CD8-positive, alpha-beta memory T cell (primary cell): ENCODE measurements at regions not wholly inside any gene's neighbourhood (a gene's known extent, or its start where the extent isn't known, plus 50 kb on each side); places are given as distances from the start of the nearest gene placed in this dataset.

Experiments used
- CTCF ChIA-PET: fragments of 350-600 bp; sonication (Branson Sonifier 250); formaldehyde crosslinking; loops from one replicate; lab custom pipeline; 2021; ENCODE audit warnings: antibody characterized with exemption; lab: Charles Lee
- POLR2A ChIA-PET: fragments of 350-600 bp; sonication (Branson Sonifier 250); formaldehyde crosslinking; loops from one replicate; lab custom pipeline; 2021; ENCODE audit warnings: antibody characterized with exemption; lab: Charles Lee
- DNase-seq, 5 donors: peaks; one replicate each; pipeline versions ENCODE4 v3.0.0 to v3.0.0-alpha.2; 2020 to 2022; ENCODE audit warnings: mixed read lengths in 1 of 5
- H3K27ac ChIP-seq: one replicate; pipeline ENCODE4 v1.7.0; 2013; ENCODE audit warnings: low read depth, mild to moderate bottlenecking, low read length, moderate library complexity
- H3K27me3 ChIP-seq: 2 replicates; pipeline ENCODE4 v1.7.0; 2013; ENCODE audit warnings: low read length, mild to moderate bottlenecking; ENCODE audit not compliant: insufficient read depth, poor library complexity, severe bottlenecking
- H3K36me3 ChIP-seq: 2 replicates; pipeline ENCODE4 v1.7.0; 2013; ENCODE audit warnings: mild to moderate bottlenecking, low read length, moderate library complexity; ENCODE audit not compliant: insufficient read depth
- H3K4me1 ChIP-seq: 2 replicates; pipeline ENCODE4 v1.7.0; 2013; ENCODE audit warnings: mild to moderate bottlenecking, low read length, moderate library complexity; ENCODE audit not compliant: insufficient read depth
- H3K4me3 ChIP-seq: 2 replicates; pipeline ENCODE4 v1.7.0; 2013; ENCODE audit warnings: mild to moderate bottlenecking, low read length
- H3K9me3 ChIP-seq: 2 replicates; pipeline ENCODE4 v1.7.0; 2013; ENCODE audit warnings: mild to moderate bottlenecking, low read length
- H3K27ac Mint-ChIP-seq, 8 donors: one replicate each; pipeline ENCODE4 v1.8.0; 2020 to 2021; ENCODE audit warnings: mixed read lengths in 8 of 8, mild to moderate bottlenecking in 6 of 8, inconsistent platforms in 3 of 8, moderate library complexity in 3 of 8
- H3K27me3 Mint-ChIP-seq, 2 donors: one replicate each; pipeline ENCODE4 v1.8.0; 2020 to 2021; ENCODE audit warnings: mixed read lengths in 2 of 2, mild to moderate bottlenecking in 1 of 2, moderate library complexity in 1 of 2
- H3K36me3 Mint-ChIP-seq, 3 donors: one replicate each; pipeline ENCODE4 v1.8.0; 2020 to 2021; ENCODE audit warnings: mixed read lengths in 3 of 3, inconsistent platforms in 1 of 3, mild to moderate bottlenecking in 1 of 3
- H3K4me1 Mint-ChIP-seq, 3 donors: one replicate each; pipeline ENCODE4 v1.8.0; 2020 to 2021; ENCODE audit warnings: mixed read lengths in 3 of 3, inconsistent platforms in 1 of 3, mild to moderate bottlenecking in 1 of 3
- H3K4me3 Mint-ChIP-seq, 7 donors: one replicate each; pipeline ENCODE4 v1.8.0; 2020 to 2021; ENCODE audit warnings: mixed read lengths in 7 of 7, mild to moderate bottlenecking in 6 of 7, moderate library complexity in 4 of 7, inconsistent platforms in 2 of 7
- H3K9me3 Mint-ChIP-seq, 5 donors: one replicate each; pipeline ENCODE4 v1.8.0; 2020 to 2022; ENCODE audit warnings: mixed read lengths in 5 of 5, mild to moderate bottlenecking in 3 of 5, moderate library complexity in 2 of 5, inconsistent platforms in 1 of 5

DNA sequence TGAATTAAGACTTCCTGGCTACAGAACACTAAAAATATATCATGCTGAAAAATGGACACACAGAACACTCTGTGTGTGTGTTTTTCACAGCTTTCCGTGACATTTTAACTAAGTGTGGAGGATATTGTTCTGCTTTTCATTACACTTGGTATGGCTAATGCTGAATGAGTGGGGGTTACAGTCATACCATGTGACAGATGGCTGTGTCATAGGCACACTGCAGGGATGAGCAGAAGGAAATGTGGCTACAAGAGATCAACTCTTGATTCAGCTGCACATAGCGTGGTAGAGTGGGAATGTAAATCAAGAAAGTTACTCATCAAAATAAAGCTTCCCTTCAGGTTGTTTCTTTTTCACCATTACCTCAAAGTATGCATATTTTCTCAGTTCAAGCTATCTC, 669.8 kb downstream of the IQCM start:
- no peak overlapping the region for H3K4me3 Mint-ChIP-seq
- no peaks in the 10 kb centered on the region for H3K36me3 Mint-ChIP-seq
- Histone ChIP-seq H3K27ac (no peak overlapping the region), H3K9me3 (no peaks in the 10 kb centered on the region), H3K36me3 (no peaks in the 10 kb centered on the region), H3K27me3 (no peaks in the 10 kb centered on the region), H3K4me1 (no peaks in the 10 kb centered on the region), H3K4me3 (no peak overlapping the region)
- no peak overlapping the region for H3K27ac Mint-ChIP-seq
- CTCF ChIA-PET: no interaction called here
- H3K9me3 Mint-ChIP-seq: peaks cover 0 to 3% (median 0%) of the 10 kb centered on the region in 5 donors
- H3K27me3 Mint-ChIP-seq: peaks cover 0 to 3% of the 10 kb centered on the region in 2 donors
- POLR2A ChIA-PET: no interaction called here
- no peak for DNase-seq
- H3K4me1 Mint-ChIP-seq: no peaks in the 10 kb centered on the region

DNA sequence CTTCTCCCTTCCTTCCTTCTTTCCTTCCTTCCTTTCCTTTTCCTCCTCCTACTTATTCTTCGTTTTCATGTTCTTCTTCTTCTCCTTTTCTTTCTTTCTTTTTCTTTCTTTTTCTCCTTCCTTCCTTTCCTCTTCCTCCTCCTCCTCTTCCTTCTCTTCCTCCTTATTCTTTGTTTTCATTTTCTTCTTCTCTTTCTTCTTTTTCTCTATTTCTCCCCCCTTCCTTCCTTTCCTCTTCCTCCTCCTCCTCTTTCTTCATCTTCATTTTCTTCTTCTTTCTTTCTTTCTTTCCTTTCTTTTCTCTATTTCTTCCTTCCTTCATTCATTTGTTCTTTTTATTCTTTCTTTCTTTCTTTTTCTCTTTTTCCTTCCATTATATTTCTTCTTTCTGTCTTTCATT, 671.6 kb downstream of the IQCM start:
- Histone ChIP-seq H3K4me1 (no peaks in the 10 kb centered on the region), H3K27ac (no peak overlapping the region), H3K4me3 (no peak overlapping the region), H3K36me3 (no peaks in the 10 kb centered on the region), H3K27me3 (no peaks in the 10 kb centered on the region), H3K9me3 (no peaks in the 10 kb centered on the region)
- no peaks in the 10 kb centered on the region for H3K4me1 Mint-ChIP-seq
- POLR2A ChIA-PET: no interaction called here
- H3K9me3 Mint-ChIP-seq: peaks cover 0 to 3% (median 0%) of the 10 kb centered on the region in 5 donors
- peaks cover 0 to 3% of the 10 kb centered on the region in 2 donors for H3K27me3 Mint-ChIP-seq
- DNase-seq: no peak
- peak overlapping the region in 1 of 8 donors; percentile 63 for H3K27ac Mint-ChIP-seq
- no peak overlapping the region for H3K4me3 Mint-ChIP-seq
- no peaks in the 10 kb centered on the region for H3K36me3 Mint-ChIP-seq
- CTCF ChIA-PET: no interaction called here

DNA sequence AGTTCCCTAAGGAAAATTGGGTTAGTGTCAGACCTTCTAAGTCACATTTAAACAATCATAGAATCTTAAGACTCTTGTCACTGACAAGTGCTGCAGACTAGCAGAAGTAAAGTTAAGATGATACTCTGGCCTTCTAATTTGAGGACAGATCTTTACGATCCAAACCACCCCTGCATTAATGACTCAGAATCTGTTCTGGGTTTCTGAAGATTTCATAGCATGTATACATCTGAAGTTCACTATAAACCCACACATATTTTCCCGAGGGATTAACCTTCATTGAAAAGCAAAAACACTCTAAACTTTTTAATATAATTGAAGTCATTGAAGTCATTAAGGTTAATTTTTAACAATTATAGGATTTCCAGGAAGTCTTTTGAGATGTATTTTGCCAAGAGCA, 674.3 kb downstream of the IQCM start:
- H3K9me3 ChIP-seq: no peaks in the 10 kb centered on the region
- H3K4me1 ChIP-seq: no peaks in the 10 kb centered on the region
- no peaks in the 10 kb centered on the region for H3K36me3 ChIP-seq
- Mint-ChIP-seq H3K9me3 (peaks cover 0 to 3% (median 0%) of the 10 kb centered on the region in 5 donors), H3K4me1 (no peaks in the 10 kb centered on the region), H3K27ac (no peak overlapping the region), H3K27me3 (peaks cover 0 to 3% of the 10 kb centered on the region in 2 donors), H3K4me3 (no peak overlapping the region), H3K36me3 (no peaks in the 10 kb centered on the region)
- CTCF ChIA-PET: no interaction called here
- H3K27ac ChIP-seq: no peak overlapping the region
- POLR2A ChIA-PET: no interaction called here
- H3K27me3 ChIP-seq: no peaks in the 10 kb centered on the region
- no peak overlapping the region for H3K4me3 ChIP-seq
- DNase-seq: no peak

DNA sequence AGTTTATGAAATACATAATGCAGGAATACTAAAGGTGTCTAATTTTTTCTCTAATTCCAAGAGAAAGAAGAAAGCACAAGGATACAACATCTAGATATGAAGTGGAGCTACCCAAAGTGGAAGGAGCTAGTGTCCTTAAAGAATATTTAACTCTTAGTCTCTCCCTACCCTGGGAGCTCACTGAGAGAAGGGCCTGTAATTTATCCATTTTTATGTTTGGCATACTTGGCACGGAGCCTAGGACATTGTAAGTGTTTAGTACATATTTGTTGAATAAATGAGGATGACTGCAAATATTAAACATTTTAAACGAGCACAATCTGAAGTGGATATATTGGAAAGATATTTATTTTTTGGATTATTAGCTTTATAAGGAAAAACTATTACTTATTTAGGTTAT, 674.8 kb downstream of the IQCM start:
- CTCF ChIA-PET: no interaction called here

DNA sequence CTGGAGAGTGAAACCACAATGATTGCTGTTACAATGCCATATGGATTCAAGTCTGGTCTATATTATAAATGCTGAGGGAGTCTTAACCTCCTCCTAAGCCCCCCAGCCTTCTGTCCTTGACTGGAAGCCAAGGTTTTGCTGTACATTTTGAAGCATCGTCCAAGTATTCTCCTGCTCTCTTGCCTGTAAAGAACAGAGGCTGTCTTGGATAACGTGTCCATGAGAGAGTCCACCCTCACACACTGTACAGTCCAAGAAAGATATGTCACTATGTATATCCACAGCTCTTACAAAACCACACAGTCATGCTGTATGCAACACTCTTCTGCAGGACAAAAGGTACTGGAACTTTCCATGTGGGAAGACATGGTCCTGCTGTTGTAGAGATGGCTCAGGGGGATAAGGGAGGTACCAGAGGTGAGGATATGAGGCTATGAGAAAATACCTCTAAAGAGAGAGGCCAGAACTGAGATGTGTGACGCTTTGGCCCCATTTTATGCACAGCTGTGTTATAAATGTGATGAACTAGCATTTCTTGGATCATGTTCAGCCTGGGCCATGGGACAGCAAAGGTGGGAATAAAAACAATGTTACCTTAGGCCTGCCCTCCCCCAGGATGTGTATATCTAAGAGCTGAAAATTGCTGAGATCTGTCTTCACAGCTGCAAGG, 678.6 kb downstream of the IQCM start:
- Mint-ChIP-seq H3K27me3 (no peaks in the 10 kb centered on the region), H3K36me3 (no peaks in the 10 kb centered on the region), H3K9me3 (peaks cover 0 to 15% (median under 1%) of the 10 kb centered on the region in 5 donors), H3K4me3 (no peak overlapping the region), H3K4me1 (no peaks in the 10 kb centered on the region), H3K27ac (peak overlapping the region in 1 of 8 donors; percentile 3)
- Histone ChIP-seq H3K9me3 (no peaks in the 10 kb centered on the region), H3K4me3 (no peak overlapping the region), H3K27me3 (no peaks in the 10 kb centered on the region), H3K4me1 (no peaks in the 10 kb centered on the region), H3K27ac (no peak overlapping the region), H3K36me3 (no peaks in the 10 kb centered on the region)
- DNase-seq: no peak
- CTCF ChIA-PET: no interaction called here
- POLR2A ChIA-PET: no interaction called here

More for the DNA sequence above, 674.8 kb downstream of the IQCM start:
- Histone ChIP-seq H3K27ac (no peak overlapping the region), H3K9me3 (no peaks in the 10 kb centered on the region), H3K27me3 (no peaks in the 10 kb centered on the region), H3K4me3 (no peak overlapping the region), H3K4me1 (no peaks in the 10 kb centered on the region), H3K36me3 (no peaks in the 10 kb centered on the region)
- Mint-ChIP-seq H3K4me1 (no peaks in the 10 kb centered on the region), H3K4me3 (no peak overlapping the region), H3K9me3 (peaks cover 0 to 2% (median 0%) of the 10 kb centered on the region in 5 donors), H3K36me3 (no peaks in the 10 kb centered on the region), H3K27me3 (no peaks in the 10 kb centered on the region), H3K27ac (no peak overlapping the region)
- DNase-seq: no peak
- POLR2A ChIA-PET: no interaction called here

DNA sequence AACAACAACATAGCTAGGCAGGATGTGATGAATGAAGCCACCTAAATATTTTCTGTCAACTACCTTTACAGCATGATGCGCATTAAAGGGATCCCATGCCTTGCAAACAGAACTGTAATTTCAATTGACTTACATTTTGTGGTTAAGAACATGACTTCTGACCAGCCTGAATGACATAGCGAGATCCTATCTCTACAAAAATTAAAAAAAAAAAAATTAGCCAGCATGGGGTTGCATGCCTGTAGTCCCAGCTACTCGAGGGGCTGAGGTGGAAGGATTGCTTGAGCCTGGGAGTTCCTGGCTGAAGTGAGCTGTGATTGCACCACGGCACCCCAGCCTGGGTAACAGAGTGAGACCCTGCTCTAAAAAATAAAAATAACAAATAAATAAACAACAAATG, 680.6 kb downstream of the IQCM start:
- Mint-ChIP-seq H3K4me1 (no peaks in the 10 kb centered on the region), H3K9me3 (peaks cover 0 to 15% (median 2%) of the 10 kb centered on the region in 5 donors), H3K36me3 (no peaks in the 10 kb centered on the region), H3K4me3 (no peak overlapping the region), H3K27ac (no peak overlapping the region), H3K27me3 (no peaks in the 10 kb centered on the region)
- Histone ChIP-seq H3K36me3 (no peaks in the 10 kb centered on the region), H3K27ac (no peak overlapping the region), H3K4me3 (no peak overlapping the region), H3K27me3 (no peaks in the 10 kb centered on the region), H3K9me3 (no peaks in the 10 kb centered on the region), H3K4me1 (no peaks in the 10 kb centered on the region)
- ChIA-PET CTCF (no interaction called here), POLR2A (no interaction called here)
- DNase-seq: no peak

DNA sequence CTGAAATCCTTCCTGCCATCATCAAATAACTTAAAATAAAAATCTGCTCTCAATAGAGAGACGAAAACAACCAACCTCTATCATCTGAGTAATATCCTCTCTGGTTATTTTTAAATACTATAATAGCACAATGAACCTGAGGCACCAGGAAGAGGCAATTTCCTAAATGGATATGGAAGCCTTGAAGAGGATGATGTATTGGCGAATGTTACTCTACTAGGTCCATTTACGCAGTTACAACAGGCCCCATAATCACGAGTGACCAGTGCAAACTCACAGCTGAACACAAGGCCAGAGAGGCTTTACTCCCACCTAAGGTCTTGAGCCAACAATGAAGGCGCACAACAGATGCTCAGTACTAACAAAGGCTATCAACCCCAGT, 678.8 kb upstream of the NR3C2 start:
- H3K27ac Mint-ChIP-seq: no peak overlapping the region
- H3K36me3 Mint-ChIP-seq: no peaks in the 10 kb centered on the region
- ChIA-PET POLR2A (no interaction called here), CTCF (no interaction called here)
- DNase-seq: no peak
- Histone ChIP-seq H3K27me3 (no peaks in the 10 kb centered on the region), H3K9me3 (no peaks in the 10 kb centered on the region), H3K27ac (no peak overlapping the region), H3K4me1 (no peaks in the 10 kb centered on the region), H3K4me3 (no peak overlapping the region), H3K36me3 (no peaks in the 10 kb centered on the region)
- H3K9me3 Mint-ChIP-seq: no peaks in the 10 kb centered on the region
- H3K4me1 Mint-ChIP-seq: no peaks in the 10 kb centered on the region
- no peak overlapping the region for H3K4me3 Mint-ChIP-seq
- H3K27me3 Mint-ChIP-seq: peaks cover 0 to 3% of the 10 kb centered on the region in 2 donors

DNA sequence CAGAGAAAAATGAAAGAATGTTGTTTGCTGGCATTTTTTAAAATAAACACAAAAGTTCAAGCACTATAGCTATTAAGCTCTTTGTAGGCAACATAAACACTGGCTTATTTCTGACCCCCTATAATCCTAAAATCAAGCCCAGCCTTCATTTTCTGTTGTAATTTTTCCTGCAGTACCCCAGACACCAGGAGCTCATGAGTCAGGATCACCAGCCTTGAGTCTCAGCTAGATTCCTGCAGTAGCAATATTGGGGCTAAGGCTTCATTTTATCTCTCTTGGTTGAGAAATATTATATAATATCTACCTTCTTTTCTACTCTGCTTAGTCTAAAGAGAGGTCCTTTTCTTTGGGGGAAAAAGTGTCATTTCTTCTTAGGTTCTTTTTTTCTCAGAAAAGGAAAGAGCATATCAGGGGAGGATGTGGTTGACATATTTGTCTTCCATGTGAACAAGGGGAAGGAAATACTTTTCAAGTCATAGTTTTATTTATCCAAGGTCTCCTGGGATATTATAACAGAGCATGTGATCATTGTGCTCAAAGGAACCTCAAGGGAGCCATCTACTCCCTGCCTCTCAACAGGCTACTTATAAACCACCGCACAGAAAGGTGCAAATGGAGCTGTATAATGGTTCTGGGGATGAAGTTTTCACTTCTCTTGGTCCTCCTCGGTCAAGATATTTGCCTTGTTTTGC, 678.3 kb upstream of the NR3C2 start:
- no peak overlapping the region for H3K4me3 ChIP-seq
- H3K27ac Mint-ChIP-seq: no peak overlapping the region
- ChIA-PET CTCF (no interaction called here), POLR2A (no interaction called here)
- no peak overlapping the region for H3K27ac ChIP-seq
- no peaks in the 10 kb centered on the region for H3K36me3 Mint-ChIP-seq
- no peaks in the 10 kb centered on the region for H3K27me3 ChIP-seq
- no peaks in the 10 kb centered on the region for H3K9me3 ChIP-seq
- H3K27me3 Mint-ChIP-seq: peaks cover 0 to 3% of the 10 kb centered on the region in 2 donors
- H3K36me3 ChIP-seq: no peaks in the 10 kb centered on the region
- H3K9me3 Mint-ChIP-seq: no peaks in the 10 kb centered on the region
- H3K4me1 Mint-ChIP-seq: no peaks in the 10 kb centered on the region
- DNase-seq: no peak
- no peaks in the 10 kb centered on the region for H3K4me1 ChIP-seq
- no peak overlapping the region for H3K4me3 Mint-ChIP-seq
